Naive thymus-derived CD4-positive, alpha-beta T cell (primary cell): ENCODE measurements at regions not wholly inside any gene's neighbourhood (a gene's known extent, or its start where the extent isn't known, plus 50 kb on each side); places are given as distances from the start of the nearest gene placed in this dataset.

Source experiments
- ATAC-seq: fragments of 150-1000 bp; cut with Tn5 transposase; 2 replicates; pipeline ENCODE4 v1.10.0; 2021; ENCODE audit warnings: mild to moderate bottlenecking, moderate library complexity
- CTCF ChIA-PET: fragments of 350-600 bp; sonication (Branson Sonifier 250); formaldehyde crosslinking; loops from one replicate; lab custom pipeline; 2021; ENCODE audit warnings: antibody characterized with exemption; lab: Charles Lee
- POLR2A ChIA-PET: fragments of 350-600 bp; sonication (Branson Sonifier 250); formaldehyde crosslinking; loops from one replicate; lab custom pipeline; 2021; ENCODE audit warnings: antibody characterized with exemption, inconsistent platforms; lab: Charles Lee
- DNase-seq, 9 donors: peaks; one replicate each; pipeline versions ENCODE4 v3.0.0 to v3.0.0-alpha.2; 2020 to 2022; ENCODE audit warnings: mixed read lengths in 1 of 9
- H3K27ac ChIP-seq: one replicate; pipeline ENCODE4 v1.7.0; 2013; ENCODE audit warnings: mild to moderate bottlenecking, low read depth, low read length, moderate library complexity
- H3K27me3 ChIP-seq, 2 donors: one replicate each; pipeline ENCODE4 v1.7.0; 2013; ENCODE audit warnings: low read length in 2 of 2, mild to moderate bottlenecking in 2 of 2, moderate library complexity in 2 of 2; ENCODE audit not compliant: control insufficient read depth in 2 of 2, insufficient read depth in 2 of 2
- H3K36me3 ChIP-seq, 3 experiments: 1 replicate in 2 of 3; 2 replicates in 1 of 3; pipeline ENCODE4 v1.7.0; 2013; ENCODE audit warnings: low read length in 3 of 3, mild to moderate bottlenecking in 3 of 3, moderate library complexity in 1 of 3; ENCODE audit not compliant: insufficient read depth in 3 of 3, control insufficient read depth in 2 of 3
- H3K4me1 ChIP-seq, 2 donors: one replicate each; pipeline ENCODE4 v1.7.0; 2013; ENCODE audit warnings: low read length in 2 of 2, mild to moderate bottlenecking in 2 of 2, moderate library complexity in 1 of 2; ENCODE audit not compliant: control insufficient read depth in 2 of 2, insufficient read depth in 2 of 2
- H3K4me3 ChIP-seq: 2 replicates; pipeline ENCODE4 v1.7.0; 2013; ENCODE audit warnings: mild to moderate bottlenecking, low read length
- H3K9me3 ChIP-seq, 3 experiments: 1 replicate in 2 of 3; 2 replicates in 1 of 3; pipeline ENCODE4 v1.7.0; 2013; ENCODE audit warnings: low read length in 3 of 3; ENCODE audit not compliant: control insufficient read depth in 2 of 3
- H3K27ac Mint-ChIP-seq, 9 donors: one replicate each; pipeline ENCODE4 v1.8.0; 2020 to 2022; ENCODE audit warnings: mixed read lengths in 9 of 9, mild to moderate bottlenecking in 8 of 9, moderate library complexity in 5 of 9, inconsistent platforms in 2 of 9
- H3K27me3 Mint-ChIP-seq, 5 donors: one replicate each; pipeline ENCODE4 v1.8.0; 2021 to 2022; ENCODE audit warnings: mixed read lengths in 5 of 5, mild to moderate bottlenecking in 1 of 5
- H3K36me3 Mint-ChIP-seq, 5 donors: one replicate each; pipeline ENCODE4 v1.8.0; 2020 to 2022; ENCODE audit warnings: mixed read lengths in 5 of 5, mild to moderate bottlenecking in 3 of 5, inconsistent platforms in 1 of 5
- H3K4me1 Mint-ChIP-seq, 7 donors: one replicate each; pipeline ENCODE4 v1.8.0; 2020 to 2022; ENCODE audit warnings: mixed read lengths in 7 of 7, mild to moderate bottlenecking in 3 of 7, inconsistent platforms in 1 of 7
- H3K4me3 Mint-ChIP-seq, 10 donors: one replicate each; pipeline ENCODE4 v1.8.0; 2020 to 2022; ENCODE audit warnings: mild to moderate bottlenecking in 10 of 10, mixed read lengths in 10 of 10, moderate library complexity in 6 of 10, inconsistent platforms in 2 of 10
- H3K9me3 Mint-ChIP-seq, 11 donors: one replicate each; pipeline ENCODE4 v1.8.0; 2020 to 2022; ENCODE audit warnings: mixed read lengths in 11 of 11, mild to moderate bottlenecking in 4 of 11, inconsistent platforms in 1 of 11, moderate library complexity in 1 of 11
- intact Hi-C, 2 donors: fragments of 100-400 bp; cut with micrococcal nuclease; formaldehyde crosslinking; loops; one replicate each; pipeline ENCODE4 v1.15.1; 2023

DNA sequence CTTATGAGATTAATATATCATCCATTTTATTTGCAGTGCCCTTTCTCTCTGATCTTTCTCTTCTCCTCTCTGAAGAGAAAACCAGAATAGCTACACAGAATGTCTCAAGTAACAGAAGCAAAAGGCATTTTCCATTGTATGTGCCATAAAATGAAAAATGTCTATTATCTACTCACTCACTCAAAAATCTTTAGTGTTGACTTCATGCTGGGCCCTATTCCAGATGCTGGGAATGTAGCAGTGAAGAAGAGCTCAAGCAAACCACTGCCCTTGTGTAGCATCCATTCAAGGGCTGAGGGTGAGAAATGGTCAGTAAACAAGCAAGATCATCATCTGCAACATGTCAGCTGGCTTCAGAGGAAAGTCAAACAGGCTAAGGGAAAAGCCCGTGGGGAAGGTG is 427.7 kb downstream of the METTL4 start:
- CTCF ChIA-PET: no interaction called here
- intact Hi-C loops: no loop called here
- Mint-ChIP-seq H3K27ac (no peak overlapping the region), H3K27me3 (peaks cover 0 to 22% (median 4%) of the 10 kb centered on the region in 5 donors), H3K4me1 (no peaks in the 10 kb centered on the region), H3K4me3 (no peak overlapping the region), H3K9me3 (peaks cover 0 to 2% (median 0%) of the 10 kb centered on the region in 11 donors), H3K36me3 (no peaks in the 10 kb centered on the region)
- Histone ChIP-seq H3K9me3 (no peaks in the 10 kb centered on the region), H3K36me3 (no peaks in the 10 kb centered on the region), H3K4me1 (no peaks in the 10 kb centered on the region), H3K4me3 (no peak overlapping the region), H3K27me3 (no peaks in the 10 kb centered on the region), H3K27ac (no peak overlapping the region)
- ATAC-seq: no peak
- no peak for DNase-seq
- POLR2A ChIA-PET: no interaction called here

DNA sequence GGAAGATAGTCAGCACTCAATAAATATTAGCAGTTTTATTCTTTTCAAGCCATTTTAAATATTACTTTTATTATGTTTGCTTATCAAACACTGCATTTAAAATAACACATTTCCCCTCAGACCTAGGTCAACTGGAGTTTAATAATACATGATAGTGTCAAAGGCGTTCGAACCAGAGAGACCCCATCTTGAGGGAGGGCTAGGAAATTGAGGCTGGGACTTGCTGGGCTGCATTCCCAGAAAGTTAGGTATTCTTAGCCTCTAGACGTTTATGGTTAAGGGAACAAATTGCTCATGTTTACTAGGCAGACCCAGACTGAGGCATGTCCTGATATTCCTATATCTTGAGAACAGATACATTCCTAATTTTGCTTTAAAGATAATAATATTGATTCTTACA is 426.5 kb downstream of the METTL4 start:
- Histone ChIP-seq H3K27me3 (no peaks in the 10 kb centered on the region), H3K36me3 (no peaks in the 10 kb centered on the region), H3K27ac (no peak overlapping the region), H3K9me3 (no peaks in the 10 kb centered on the region), H3K4me1 (no peaks in the 10 kb centered on the region), H3K4me3 (no peak overlapping the region)
- ATAC-seq (no peak), DNase-seq (no peak)
- no peak overlapping the region for H3K27ac Mint-ChIP-seq
- CTCF ChIA-PET: no interaction called here
- H3K27me3 Mint-ChIP-seq: peaks cover 0 to 22% (median 3%) of the 10 kb centered on the region in 5 donors
- POLR2A ChIA-PET: no interaction called here
- intact Hi-C loops: no loop called here
- no peaks in the 10 kb centered on the region for H3K36me3 Mint-ChIP-seq
- H3K4me1 Mint-ChIP-seq: no peaks in the 10 kb centered on the region
- peaks cover 0 to 2% (median 0%) of the 10 kb centered on the region in 11 donors for H3K9me3 Mint-ChIP-seq
- no peak overlapping the region for H3K4me3 Mint-ChIP-seq

DNA sequence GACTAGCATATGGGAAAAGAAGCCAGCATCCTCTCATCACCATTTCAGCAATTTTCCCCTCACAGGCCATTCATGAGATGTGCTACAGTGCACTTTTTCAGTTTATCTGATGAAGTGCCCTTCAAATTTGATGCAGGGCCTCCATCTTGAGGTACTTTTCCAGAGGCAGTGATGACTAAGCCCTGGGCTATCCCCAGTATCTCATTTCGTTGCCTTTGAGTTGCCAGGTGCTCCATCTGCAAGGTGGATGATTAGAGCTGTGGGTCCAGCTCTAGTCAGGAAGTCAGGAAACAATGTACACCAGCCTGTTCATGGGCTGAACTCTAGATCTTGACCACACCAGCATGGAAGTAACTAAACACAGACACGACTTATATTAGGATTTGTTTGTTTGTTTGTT is 425.2 kb downstream of the METTL4 start:
- no peaks in the 10 kb centered on the region for H3K9me3 ChIP-seq
- no peak overlapping the region for H3K4me3 ChIP-seq
- no peaks in the 10 kb centered on the region for H3K36me3 ChIP-seq
- H3K36me3 Mint-ChIP-seq: no peaks in the 10 kb centered on the region
- no peak overlapping the region for H3K4me3 Mint-ChIP-seq
- ChIA-PET POLR2A (no interaction called here), CTCF (no interaction called here)
- H3K27me3 Mint-ChIP-seq: peaks cover 0 to 22% (median 3%) of the 10 kb centered on the region in 5 donors
- no peaks in the 10 kb centered on the region for H3K27me3 ChIP-seq
- ATAC-seq: no peak
- no peak overlapping the region for H3K27ac Mint-ChIP-seq
- DNase-seq: no peak
- H3K4me1 Mint-ChIP-seq: no peaks in the 10 kb centered on the region
- H3K27ac ChIP-seq: no peak overlapping the region
- no peaks in the 10 kb centered on the region for H3K4me1 ChIP-seq
- intact Hi-C loops: no loop called here
- peaks cover 0 to 6% (median 0%) of the 10 kb centered on the region in 11 donors for H3K9me3 Mint-ChIP-seq

DNA sequence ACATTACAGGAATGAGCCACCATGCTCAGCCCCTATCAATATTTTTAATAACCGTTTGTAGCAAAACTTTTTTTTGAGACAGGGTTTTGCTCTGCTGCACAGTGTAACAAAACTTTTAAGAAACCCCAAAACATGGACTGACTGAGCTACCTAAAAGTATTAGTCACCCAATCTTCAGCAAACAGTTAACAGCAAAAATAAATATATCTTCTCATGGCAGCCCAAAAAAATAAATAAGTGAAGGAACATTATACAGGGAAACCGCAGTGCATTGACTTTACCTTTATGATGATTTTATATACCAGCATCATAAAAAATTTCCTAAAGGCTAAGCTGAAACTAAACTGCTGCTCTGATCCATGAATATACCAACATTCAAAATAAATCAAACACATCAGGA is 424.6 kb downstream of the METTL4 start:
- ATAC-seq (no peak), DNase-seq (no peak)
- Histone ChIP-seq H3K36me3 (no peaks in the 10 kb centered on the region), H3K27me3 (no peaks in the 10 kb centered on the region), H3K27ac (no peak overlapping the region), H3K9me3 (no peaks in the 10 kb centered on the region), H3K4me1 (no peaks in the 10 kb centered on the region), H3K4me3 (no peak overlapping the region)
- Mint-ChIP-seq H3K9me3 (peaks cover 0 to 6% (median 0%) of the 10 kb centered on the region in 11 donors), H3K36me3 (no peaks in the 10 kb centered on the region), H3K27ac (no peak overlapping the region), H3K4me1 (no peaks in the 10 kb centered on the region), H3K27me3 (peaks cover 0 to 22% (median 4%) of the 10 kb centered on the region in 5 donors), H3K4me3 (no peak overlapping the region)
- CTCF ChIA-PET: no interaction called here
- intact Hi-C loops: no loop called here
- POLR2A ChIA-PET: no interaction called here

DNA sequence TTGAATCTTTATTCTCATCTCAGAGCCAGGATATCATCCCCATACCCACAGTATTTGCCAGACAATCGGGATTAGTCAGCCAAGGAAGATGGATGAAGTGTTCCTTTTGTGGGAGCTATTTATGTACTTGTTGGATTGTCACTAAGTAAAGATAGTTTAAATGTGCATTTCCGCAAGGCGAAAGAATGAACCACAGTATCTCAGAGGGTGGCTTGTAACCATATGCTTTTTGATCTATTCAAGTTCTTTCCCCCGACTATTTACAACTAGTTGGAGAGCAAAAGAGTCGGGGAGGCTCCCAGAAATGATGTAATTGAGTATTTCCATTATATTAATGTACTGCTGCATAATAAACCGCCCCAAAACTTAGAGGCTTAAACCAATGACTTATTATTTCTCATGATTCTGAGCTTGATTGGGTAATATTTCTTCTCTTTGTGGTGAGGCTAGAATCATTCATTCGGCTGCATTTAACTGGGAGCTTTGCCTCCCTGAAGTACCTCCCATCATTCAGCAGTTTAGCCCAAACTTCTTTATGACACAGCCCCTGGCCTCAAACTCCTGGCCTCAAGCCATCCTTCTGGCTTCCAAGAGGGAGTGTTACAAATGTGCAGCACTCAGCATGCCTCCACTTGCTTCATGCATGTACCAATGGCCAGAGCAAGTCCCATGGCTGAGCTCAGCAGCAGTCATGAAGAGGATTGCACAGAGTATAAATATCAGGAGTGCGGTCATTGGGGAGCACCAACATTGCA is 423.7 kb downstream of the METTL4 start:
- DNase-seq (no peak), ATAC-seq (no peak)
- H3K27ac Mint-ChIP-seq: no peak overlapping the region
- POLR2A ChIA-PET: no interaction called here
- H3K27ac ChIP-seq: no peak overlapping the region
- peaks cover 0 to 6% (median 0%) of the 10 kb centered on the region in 11 donors for H3K9me3 Mint-ChIP-seq
- no peaks in the 10 kb centered on the region for H3K36me3 ChIP-seq
- no peak overlapping the region for H3K4me3 ChIP-seq
- peaks cover 0 to 22% (median 4%) of the 10 kb centered on the region in 5 donors for H3K27me3 Mint-ChIP-seq
- CTCF ChIA-PET: no interaction called here
- no peaks in the 10 kb centered on the region for H3K27me3 ChIP-seq
- no peaks in the 10 kb centered on the region for H3K4me1 ChIP-seq
- no peaks in the 10 kb centered on the region for H3K36me3 Mint-ChIP-seq
- H3K4me1 Mint-ChIP-seq: no peaks in the 10 kb centered on the region
- H3K9me3 ChIP-seq: no peaks in the 10 kb centered on the region
- H3K4me3 Mint-ChIP-seq: no peak overlapping the region
- intact Hi-C loops: no loop called here

DNA sequence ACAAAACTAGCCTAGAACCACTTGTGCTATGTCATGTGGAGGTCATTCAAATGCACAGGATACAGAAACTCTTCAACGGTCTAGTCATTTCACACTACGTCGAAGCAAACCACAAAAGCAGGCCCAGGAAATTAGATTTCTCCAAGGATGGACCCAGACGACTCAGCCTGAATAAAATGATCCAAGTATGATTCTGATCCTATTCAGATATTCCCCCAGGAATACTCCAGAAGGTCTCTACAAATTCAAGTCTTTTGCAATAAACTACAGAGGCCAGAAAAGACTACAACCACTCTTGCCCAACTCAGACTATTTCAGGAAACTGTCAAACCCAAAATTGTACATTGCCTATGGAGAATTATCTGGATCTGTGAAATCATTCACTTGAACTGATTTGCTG is 422.5 kb downstream of the METTL4 start:
- no peaks in the 10 kb centered on the region for H3K36me3 Mint-ChIP-seq
- POLR2A ChIA-PET: no interaction called here
- no peaks in the 10 kb centered on the region for H3K4me1 Mint-ChIP-seq
- H3K4me3 Mint-ChIP-seq: no peak overlapping the region
- Histone ChIP-seq H3K4me3 (no peak overlapping the region), H3K36me3 (no peaks in the 10 kb centered on the region), H3K4me1 (no peaks in the 10 kb centered on the region), H3K9me3 (no peaks in the 10 kb centered on the region), H3K27ac (no peak overlapping the region), H3K27me3 (no peaks in the 10 kb centered on the region)
- DNase-seq: no peak
- no peak overlapping the region for H3K27ac Mint-ChIP-seq
- intact Hi-C loops: no loop called here
- no peak for ATAC-seq
- peaks cover 0 to 4% (median 0%) of the 10 kb centered on the region in 11 donors for H3K9me3 Mint-ChIP-seq
- CTCF ChIA-PET: no interaction called here
- H3K27me3 Mint-ChIP-seq: peaks cover 0 to 25% (median 11%) of the 10 kb centered on the region in 5 donors

DNA sequence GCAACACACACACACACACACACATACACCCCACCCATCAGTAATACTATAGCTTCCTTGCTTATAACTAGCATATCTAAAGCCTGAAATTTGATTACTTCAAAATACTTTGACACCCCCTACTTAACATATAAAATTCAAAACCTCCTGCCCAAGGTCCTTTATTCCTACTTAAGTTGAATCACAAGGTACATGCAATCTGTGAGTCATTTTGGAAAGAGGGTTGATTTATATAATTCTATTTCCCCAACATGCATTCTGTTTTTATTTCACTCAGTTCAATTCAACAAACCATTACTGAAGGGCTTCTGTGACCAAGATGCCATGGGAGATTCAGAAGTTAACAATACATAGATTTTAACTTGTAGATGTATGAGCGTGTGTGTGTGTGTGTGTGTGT is 420.7 kb downstream of the METTL4 start:
- Mint-ChIP-seq H3K27me3 (peaks cover 0 to 23% (median 18%) of the 10 kb centered on the region in 5 donors), H3K4me1 (peaks cover 0 to 2% (median 0%) of the 10 kb centered on the region in 7 donors), H3K36me3 (no peaks in the 10 kb centered on the region), H3K27ac (no peak overlapping the region), H3K4me3 (no peak overlapping the region), H3K9me3 (peaks cover 0 to 4% (median 0%) of the 10 kb centered on the region in 11 donors)
- Histone ChIP-seq H3K27me3 (no peaks in the 10 kb centered on the region), H3K9me3 (no peaks in the 10 kb centered on the region), H3K36me3 (no peaks in the 10 kb centered on the region), H3K4me1 (no peaks in the 10 kb centered on the region), H3K27ac (no peak overlapping the region), H3K4me3 (no peak overlapping the region)
- intact Hi-C loops: no loop called here
- ATAC-seq (no peak), DNase-seq (no peak)
- ChIA-PET POLR2A (no interaction called here), CTCF (no interaction called here)
